Neuronal stem cell (in vitro differentiated cells): ENCODE measurements at regions not wholly inside any gene's neighbourhood (a gene's known extent, or its start where the extent isn't known, plus 50 kb on each side); places are given as distances from the start of the nearest gene placed in this dataset.

Experiments
- DNase-seq: peaks from one replicate; pipeline ENCODE4 v3.0.0-alpha.2; 2013; ENCODE audit warnings: low spot score
- H2AFZ ChIP-seq: one replicate; pipeline ENCODE4 v1.6.1; 2013; ENCODE audit warnings: mild to moderate bottlenecking, low read length, inconsistent platforms
- H2AK5ac ChIP-seq: 2 replicates; pipeline ENCODE4 v1.6.1; 2013; ENCODE audit warnings: low read depth, mild to moderate bottlenecking, inconsistent platforms, low read length, moderate library complexity, mixed read lengths
- H2BK120ac ChIP-seq: 2 replicates; pipeline ENCODE4 v1.6.1; 2013; ENCODE audit warnings: low read depth, mild to moderate bottlenecking, inconsistent platforms, low read length, moderate library complexity, mixed read lengths
- H2BK12ac ChIP-seq: one replicate; pipeline ENCODE4 v1.6.1; 2013; ENCODE audit warnings: low read length, inconsistent platforms
- H2BK15ac ChIP-seq: 2 replicates; pipeline ENCODE4 v1.6.1; 2013; ENCODE audit warnings: mild to moderate bottlenecking, low read length, inconsistent platforms, mixed read lengths
- H2BK5ac ChIP-seq: one replicate; pipeline ENCODE4 v1.6.1; 2013; ENCODE audit warnings: inconsistent platforms, mild to moderate bottlenecking, low read length, moderate library complexity
- H3K14ac ChIP-seq: one replicate; pipeline ENCODE4 v1.6.1; 2013; ENCODE audit warnings: low read length, inconsistent platforms
- H3K18ac ChIP-seq: 2 replicates; pipeline ENCODE4 v1.6.1; 2013; ENCODE audit warnings: low read length, inconsistent platforms
- H3K23ac ChIP-seq: 2 replicates; pipeline ENCODE4 v1.6.1; 2013; ENCODE audit warnings: low read depth, mild to moderate bottlenecking, mixed read lengths, low read length, inconsistent platforms; ENCODE audit not compliant: poor library complexity
- H3K27ac ChIP-seq: replicated peaks from 3 replicates; pipeline ENCODE4 v1.5.1; 2013; ENCODE audit warnings: low read length, inconsistent platforms
- H3K27me3 ChIP-seq, 3 experiments: 2 replicates each; pipeline ENCODE4 v1.6.1; 2013; ENCODE audit warnings: low read length in 3 of 3, mild to moderate bottlenecking in 2 of 3, inconsistent platforms in 1 of 3, low read depth in 1 of 3, mixed read lengths in 1 of 3, moderate library complexity in 1 of 3; ENCODE audit not compliant: control insufficient read depth in 3 of 3, insufficient read depth in 3 of 3
- H3K36me3 ChIP-seq, 2 donors: replicated peaks in 1 of 2; 2 replicates each; pipeline ENCODE4 v1.6.1; 2013; ENCODE audit warnings: low read length in 2 of 2; ENCODE audit not compliant: control insufficient read depth in 2 of 2, insufficient read depth in 2 of 2
- H3K4ac ChIP-seq: 2 replicates; pipeline ENCODE4 v1.6.1; 2013; ENCODE audit warnings: inconsistent platforms, mild to moderate bottlenecking, low read length, moderate library complexity
- H3K4me1 ChIP-seq, 2 donors: 1 replicate in 1 of 2; 2 replicates in 1 of 2; pipeline ENCODE4 v1.6.1; 2013; ENCODE audit warnings: low read length in 2 of 2, low read depth in 1 of 2; ENCODE audit not compliant: control insufficient read depth in 2 of 2, insufficient read depth in 1 of 2
- H3K4me2 ChIP-seq: one replicate; pipeline ENCODE4 v1.6.1; 2013; ENCODE audit warnings: mild to moderate bottlenecking, low read length, inconsistent platforms; ENCODE audit not compliant: insufficient read depth, poor library complexity, severe bottlenecking
- H3K4me3 ChIP-seq, 2 donors: 2 replicates each; pipeline ENCODE4 v1.5.1; 2013; ENCODE audit warnings: low read length in 2 of 2, mild to moderate bottlenecking in 2 of 2, inconsistent platforms in 1 of 2, moderate library complexity in 1 of 2
- H3K79me1 ChIP-seq: one replicate; pipeline ENCODE4 v1.6.1; 2013; ENCODE audit warnings: low read depth, mild to moderate bottlenecking, inconsistent platforms, low read length, moderate library complexity
- H3K9ac ChIP-seq: one replicate; pipeline ENCODE4 v1.6.1; 2013; ENCODE audit warnings: mild to moderate bottlenecking, low read depth, low read length, inconsistent platforms; ENCODE audit not compliant: poor library complexity
- H3K9me3 ChIP-seq, 2 donors: replicated peaks in 1 of 2; 2 replicates each; pipeline versions ENCODE3 to v1.6.1; 2013; ENCODE audit warnings: low read length in 2 of 2, mild to moderate bottlenecking in 2 of 2, inconsistent platforms in 1 of 2, low read depth in 1 of 2, mixed read lengths in 1 of 2, moderate library complexity in 1 of 2; ENCODE audit not compliant: control insufficient read depth in 2 of 2, insufficient read depth in 1 of 2
- H4K8ac ChIP-seq: one replicate; pipeline ENCODE4 v1.6.1; 2013; ENCODE audit warnings: low read depth, mild to moderate bottlenecking, inconsistent platforms, low read length, moderate library complexity
- H4K91ac ChIP-seq: one replicate; pipeline ENCODE4 v1.6.1; 2013; ENCODE audit warnings: low read length, low read depth, mild to moderate bottlenecking, inconsistent platforms; ENCODE audit not compliant: poor library complexity
- WGBS, 2 donors: extraction: QIAGEN DNeasy Blood & Tissue Kit; methylation state at CpG; one replicate each; pipeline ENCODE4 v1.1.7; 2013; ENCODE audit warnings: missing lambda C conversion rate in 2 of 2, mixed read lengths in 1 of 2; ENCODE audit not compliant: insufficient read length in 2 of 2, insufficient replicate concordance in 1 of 2; ENCODE audit errors: extremely low coverage in 2 of 2; 5-methylcytosine and 5-hydroxymethylcytosine counted together

DNA sequence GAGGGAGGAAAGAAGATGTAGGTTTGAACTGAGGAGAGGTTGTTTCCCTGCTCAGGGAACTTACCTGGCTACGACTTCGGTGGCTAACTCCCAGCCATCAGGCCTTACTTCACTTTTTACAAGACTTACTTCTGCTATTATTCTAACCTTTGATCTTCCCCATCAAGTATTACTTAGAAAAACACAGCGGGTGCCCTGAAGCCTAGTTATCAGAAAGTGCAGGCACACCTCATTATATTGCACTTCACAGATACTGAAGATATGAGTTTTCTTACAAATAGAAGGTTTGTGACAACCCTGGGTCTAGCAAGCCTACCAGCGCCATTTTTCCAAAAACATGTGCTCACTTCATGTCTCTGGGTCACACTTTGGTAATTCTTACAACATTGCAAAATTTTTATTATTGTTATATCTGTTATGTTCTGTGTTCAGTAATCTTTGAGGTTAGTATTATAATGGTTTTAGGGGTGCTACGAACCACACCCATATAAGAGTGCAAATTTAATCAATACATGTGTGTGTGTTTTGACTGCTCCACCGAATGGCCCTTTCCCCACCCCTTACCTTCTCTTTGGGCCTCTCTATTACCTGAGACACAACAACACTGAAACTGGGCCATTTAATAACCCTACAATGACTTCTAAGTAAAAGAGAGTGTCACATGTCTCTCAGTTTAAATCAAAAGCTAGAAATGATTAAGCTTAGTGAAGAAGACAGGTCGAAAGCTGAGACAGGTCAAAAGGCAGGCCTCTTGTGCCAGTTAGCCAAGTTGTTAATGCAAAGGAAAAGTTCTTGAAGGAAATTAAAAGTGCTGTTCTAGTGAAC lies 2102.7 kb upstream of the WWC1 start:
- H3K27ac ChIP-seq: no peak overlapping the region
- no CpG with 5 or more reads among the region's 7 CpGs for WGBS, 2 donors

DNA sequence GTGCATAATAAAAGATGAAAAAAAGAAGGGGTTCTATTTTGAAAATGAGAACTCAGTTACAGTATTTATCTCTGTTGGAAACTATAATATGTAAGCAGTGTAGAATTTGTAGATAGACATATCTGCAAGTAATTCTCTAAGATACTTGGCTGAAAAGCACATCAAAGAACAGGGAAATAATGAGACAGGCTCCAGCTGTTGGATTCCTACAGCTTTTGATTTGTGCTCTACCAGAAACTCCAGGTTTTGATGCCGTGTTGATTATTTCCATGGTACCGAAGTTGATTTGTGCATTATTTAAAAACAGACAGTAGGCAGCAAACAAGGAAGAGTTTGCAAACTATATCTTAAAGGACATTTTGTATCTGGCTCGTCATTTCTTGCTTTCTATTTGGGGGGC lies 2098.7 kb upstream of the WWC1 start:
- Histone ChIP-seq H3K4ac (no peak overlapping the region), H3K4me2 (no peak overlapping the region), H2BK5ac (no peak overlapping the region), H3K4me1 (no peaks in the 10 kb centered on the region), H3K9me3 (no peaks in the 10 kb centered on the region), H2AFZ (no peak overlapping the region), H3K18ac (no peak overlapping the region), H3K27me3 (no peaks in the 10 kb centered on the region), H3K79me1 (no peaks in the 10 kb centered on the region), H3K4me3 (no peak overlapping the region), H3K36me3 (no peaks in the 10 kb centered on the region), H2BK15ac (no peak overlapping the region), H3K23ac (no peak overlapping the region), H2AK5ac (no peak overlapping the region), H3K27ac (no peak overlapping the region), H3K14ac (no peak overlapping the region), H2BK120ac (no peak overlapping the region), H2BK12ac (no peak overlapping the region), H3K9ac (no peak overlapping the region), H4K8ac (no peak overlapping the region), H4K91ac (no peak overlapping the region)
- WGBS, 2 donors: no CpG with 5 or more reads among the region's 3 CpGs
- DNase-seq: no peak

More for the DNA sequence above, 2102.7 kb upstream of the WWC1 start:
- H3K79me1 ChIP-seq: no peaks in the 10 kb centered on the region
- H3K14ac ChIP-seq: no peak overlapping the region
- H3K23ac ChIP-seq: no peak overlapping the region
- no peak for DNase-seq
- H2BK120ac ChIP-seq: no peak overlapping the region
- no peaks in the 10 kb centered on the region for H3K4me1 ChIP-seq
- no peak overlapping the region for H2BK5ac ChIP-seq
- no peak overlapping the region for H3K4me2 ChIP-seq
- no peak overlapping the region for H2BK15ac ChIP-seq
- H3K4ac ChIP-seq: no peak overlapping the region
- no peak overlapping the region for H3K4me3 ChIP-seq
- no peaks in the 10 kb centered on the region for H3K9me3 ChIP-seq
- no peak overlapping the region for H4K8ac ChIP-seq
- H2BK12ac ChIP-seq: no peak overlapping the region
- H3K18ac ChIP-seq: no peak overlapping the region
- no peak overlapping the region for H2AK5ac ChIP-seq
- H4K91ac ChIP-seq: no peak overlapping the region
- H3K36me3 ChIP-seq: no peaks in the 10 kb centered on the region
- H3K9ac ChIP-seq: no peak overlapping the region
- H2AFZ ChIP-seq: no peak overlapping the region
- H3K27me3 ChIP-seq: no peaks in the 10 kb centered on the region

GRCh38 chr5:166195981-166196380 lies 2095.5 kb upstream of the WWC1 start:
- Histone ChIP-seq H3K4me3 (no peak overlapping the region), H3K79me1 (no peaks in the 10 kb centered on the region), H3K14ac (no peak overlapping the region), H3K27ac (no peak overlapping the region), H2BK15ac (no peak overlapping the region), H3K9ac (no peak overlapping the region), H3K36me3 (no peaks in the 10 kb centered on the region), H3K23ac (no peak overlapping the region), H3K4me2 (no peak overlapping the region), H3K4ac (no peak overlapping the region), H2AFZ (no peak overlapping the region), H2BK12ac (no peak overlapping the region), H3K27me3 (no peaks in the 10 kb centered on the region), H4K8ac (no peak overlapping the region), H4K91ac (no peak overlapping the region), H2AK5ac (no peak overlapping the region), H2BK120ac (no peak overlapping the region), H3K9me3 (no peaks in the 10 kb centered on the region), H3K18ac (no peak overlapping the region), H2BK5ac (no peak overlapping the region), H3K4me1 (no peaks in the 10 kb centered on the region)
- DNase-seq: no peak
- WGBS, 2 donors: no CpG with 5 or more reads among the region's 3 CpGs

GRCh38 chr5:166200532-166200931 lies 2090.9 kb upstream of the WWC1 start:
- no CpG with 5 or more reads among the region's 2 CpGs for WGBS, 2 donors
- no peak for DNase-seq

More at GRCh38 chr5:166200532-166200931, 2090.9 kb upstream of the WWC1 start:
- Histone ChIP-seq H3K9ac (no peak overlapping the region), H3K36me3 (no peaks in the 10 kb centered on the region), H3K9me3 (no peaks in the 10 kb centered on the region), H3K4me3 (no peak overlapping the region), H3K23ac (no peak overlapping the region), H3K4me2 (no peak overlapping the region), H3K14ac (no peak overlapping the region), H2BK120ac (no peak overlapping the region), H2AK5ac (no peak overlapping the region), H3K79me1 (no peaks in the 10 kb centered on the region), H2BK15ac (no peak overlapping the region), H2BK5ac (no peak overlapping the region), H3K4me1 (no peaks in the 10 kb centered on the region), H2AFZ (no peak overlapping the region), H2BK12ac (no peak overlapping the region), H3K18ac (no peak overlapping the region), H3K27ac (no peak overlapping the region), H4K91ac (no peak overlapping the region), H4K8ac (no peak overlapping the region), H3K4ac (no peak overlapping the region), H3K27me3 (no peaks in the 10 kb centered on the region)
